Pancreas (tissue), 10 donors: ENCODE measurements at regions not wholly inside any gene's neighbourhood (a gene's known extent, or its start where the extent isn't known, plus 50 kb on each side); places are given as distances from the start of the nearest gene placed in this dataset.

Experiments used
- ATAC-seq, 4 donors: fragments of 200-7000 bp; cut with Tn5 transposase; one replicate each; pipeline versions ENCODE4 v1.8.0 to v1.9.1; 2020; ENCODE audit warnings: mild to moderate bottlenecking in 4 of 4, moderate library complexity in 4 of 4
- DNase-seq, 6 donors: peaks; one replicate each; pipeline ENCODE4 v3.0.0-alpha.2; 2020
- FAIRE-seq: peaks from 2 replicates; lab custom pipeline; 2012; peaks lifted over from hg19 to GRCh38; lab: Jason Lieb, UNC
- H3K27ac ChIP-seq, 4 donors: fragments of 200-600 bp; sonication (generic); 1 replicate in 3 of 4; 2 replicates in 1 of 4; pipeline versions ENCODE4 v1.5.0 to v1.8.0; 2020
- H3K27me3 ChIP-seq, 4 donors: fragments of 200-600 bp; one replicate each; pipeline ENCODE4 v1.8.0; 2021
- H3K36me3 ChIP-seq, 3 donors: fragments of 200-600 bp; sonication (generic) in 1 of 3; one replicate each; pipeline versions ENCODE4 v1.5.0 to v1.8.0; 2020 to 2021
- H3K4me1 ChIP-seq, 3 donors: fragments of 200-600 bp; one replicate each; pipeline ENCODE4 v1.8.0; 2021
- H3K4me3 ChIP-seq, 4 donors: fragments of 200-600 bp; sonication (generic) in 2 of 4; one replicate each; pipeline versions ENCODE4 v1.5.0 to v1.8.0; 2020 to 2021
- H3K9me3 ChIP-seq, 4 donors: fragments of 200-600 bp; one replicate each; pipeline ENCODE4 v1.8.0; 2021
- WGBS, 2 donors: extraction: QIAGEN DNeasy Blood & Tissue Kit; methylation state at CpG; one replicate each; pipeline ENCODE4 v1.1.7; 2013; 5-methylcytosine and 5-hydroxymethylcytosine counted together
- intact Hi-C, 3 donors: fragments of 100-400 bp; cut with DNase I; formaldehyde crosslinking; loops; one replicate each; pipeline versions ENCODE4 v1.11.1 to v1.14.2; 2022
- TF ChIP-seq, protein P1 (sequence below), 4 donors: fragments of 200-600 bp; sonication (generic) in 3 of 4; IDR thresholded peaks; one replicate each; pipeline versions ENCODE4 v1.5.0 to v1.8.0; 2021; ENCODE audit warnings: antibody characterized with exemption in 4 of 4
- donor health status: healthy with polysubstance abuse.
- donor health status: DM: no; HTN: no; CAD: no; lungs with moderate emphysema.
- donor health status: DM: no; HTN: no; CAD: no.
- donor health status: control.
- donor health status: control.
- donor health status: Bipolar disorder and iron deficiency.
- donor health status: DM: yes; HTN: yes; CAD: no.
- donor health status: DM: no; HTN: no; CAD: no.
- donor health status: DM: no; HTN: no; CAD: no.
- donor health status: DM: yes; HTN: yes; CAD: no.

DNA sequence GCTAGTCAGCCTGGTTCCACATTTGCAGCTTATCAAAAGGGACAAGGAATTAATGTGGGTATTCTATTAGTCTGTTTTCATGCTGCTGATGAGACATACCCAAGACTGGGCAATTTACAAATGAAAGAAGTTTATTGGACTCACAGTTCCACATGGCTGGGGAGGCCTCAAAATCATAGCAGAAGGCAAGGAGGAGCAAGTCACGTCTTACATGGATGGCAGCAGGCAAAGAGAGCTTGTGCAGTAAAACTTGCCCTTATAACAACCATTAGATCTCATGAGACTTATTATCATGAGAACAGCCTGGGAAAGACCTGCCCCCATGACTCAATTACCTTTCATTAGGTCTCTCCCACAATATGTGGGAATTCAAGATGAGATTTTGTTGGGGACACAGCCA is 689.1 kb upstream of the MARCKS start:
- WGBS, 2 donors, result 100% methylated on average over 1 of the region's 1 CpG
- H3K4me1 ChIP-seq, result peaks cover 0 to 20% (median 18%) of the 10 kb centered on the region in 3 donors
- FAIRE-seq (no peak), DNase-seq (no peak), ATAC-seq (no peak)
- intact Hi-C loops, result no loop called here
- no peaks in the 10 kb centered on the region for H3K27me3 ChIP-seq
- no peaks in the 10 kb centered on the region for H3K36me3 ChIP-seq
- H3K9me3 ChIP-seq, result no peaks in the 10 kb centered on the region
- H3K4me3 ChIP-seq, result no peak overlapping the region
- no peak overlapping the region for H3K27ac ChIP-seq
- TF ChIP-seq, protein P1, sequence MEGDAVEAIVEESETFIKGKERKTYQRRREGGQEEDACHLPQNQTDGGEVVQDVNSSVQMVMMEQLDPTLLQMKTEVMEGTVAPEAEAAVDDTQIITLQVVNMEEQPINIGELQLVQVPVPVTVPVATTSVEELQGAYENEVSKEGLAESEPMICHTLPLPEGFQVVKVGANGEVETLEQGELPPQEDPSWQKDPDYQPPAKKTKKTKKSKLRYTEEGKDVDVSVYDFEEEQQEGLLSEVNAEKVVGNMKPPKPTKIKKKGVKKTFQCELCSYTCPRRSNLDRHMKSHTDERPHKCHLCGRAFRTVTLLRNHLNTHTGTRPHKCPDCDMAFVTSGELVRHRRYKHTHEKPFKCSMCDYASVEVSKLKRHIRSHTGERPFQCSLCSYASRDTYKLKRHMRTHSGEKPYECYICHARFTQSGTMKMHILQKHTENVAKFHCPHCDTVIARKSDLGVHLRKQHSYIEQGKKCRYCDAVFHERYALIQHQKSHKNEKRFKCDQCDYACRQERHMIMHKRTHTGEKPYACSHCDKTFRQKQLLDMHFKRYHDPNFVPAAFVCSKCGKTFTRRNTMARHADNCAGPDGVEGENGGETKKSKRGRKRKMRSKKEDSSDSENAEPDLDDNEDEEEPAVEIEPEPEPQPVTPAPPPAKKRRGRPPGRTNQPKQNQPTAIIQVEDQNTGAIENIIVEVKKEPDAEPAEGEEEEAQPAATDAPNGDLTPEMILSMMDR (IDR thresholded peaks at IDR 0.05), result no peak

DNA sequence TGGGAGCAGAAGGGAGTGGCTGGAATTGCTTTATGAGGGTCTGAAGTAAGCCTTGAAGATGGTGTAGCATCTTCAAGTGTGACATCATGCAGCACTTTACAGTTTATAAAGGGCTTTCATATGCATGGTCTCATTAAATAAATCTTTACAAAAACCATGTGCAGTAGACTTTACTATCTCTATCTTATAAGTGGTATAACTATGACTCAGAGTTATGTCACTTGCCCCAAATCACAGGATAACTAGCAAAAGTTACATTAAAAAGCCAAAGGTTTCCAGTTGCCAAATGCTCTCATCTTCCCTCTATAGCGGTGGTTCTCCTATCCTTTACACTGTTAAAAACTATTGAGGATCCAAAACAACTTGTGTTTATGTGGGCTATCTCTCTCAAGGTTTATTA is 687.7 kb upstream of the MARCKS start:
- H3K9me3 ChIP-seq, result no peaks in the 10 kb centered on the region
- no peak overlapping the region for H3K4me3 ChIP-seq
- ATAC-seq (no peak), FAIRE-seq (no peak), DNase-seq (no peak)
- 97 to 100% methylated on average over 1 of the region's 1 CpG for WGBS, 2 donors
- H3K36me3 ChIP-seq, result no peaks in the 10 kb centered on the region
- no peak overlapping the region for H3K27ac ChIP-seq
- intact Hi-C loops, result no loop called here
- H3K4me1 ChIP-seq, result peaks cover 0 to 22% (median 19%) of the 10 kb centered on the region in 3 donors
- no peaks in the 10 kb centered on the region for H3K27me3 ChIP-seq
- TF ChIP-seq, protein P1 (IDR thresholded peaks at IDR 0.05), result no peak

DNA sequence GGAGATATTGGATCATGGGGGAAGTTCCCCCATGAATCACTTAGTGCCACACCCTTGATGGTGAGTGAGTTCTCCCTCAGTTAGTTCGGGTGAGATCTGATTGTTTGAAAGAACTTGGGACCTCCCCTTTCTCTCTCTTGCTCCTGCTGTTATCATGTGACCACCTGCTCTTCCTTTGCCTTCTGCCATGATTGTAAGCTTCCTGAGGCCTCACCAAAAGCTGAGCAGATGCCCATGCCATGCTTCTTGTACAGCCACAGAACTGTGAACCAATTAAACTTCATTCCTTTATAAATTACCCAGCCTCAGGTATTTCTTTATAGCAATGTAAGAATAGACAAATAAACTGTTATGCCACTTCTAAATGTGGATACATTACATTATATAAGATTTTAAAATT is 686.7 kb upstream of the MARCKS start:
- 94 to 100% methylated on average over 1 of the region's 1 CpG for WGBS, 2 donors
- TF ChIP-seq, protein P1 (IDR thresholded peaks at IDR 0.05), result no peak
- Histone ChIP-seq H3K36me3 (no peaks in the 10 kb centered on the region), H3K4me3 (no peak overlapping the region), H3K27ac (no peak overlapping the region), H3K4me1 (peaks cover 0 to 22% (median 19%) of the 10 kb centered on the region in 3 donors), H3K9me3 (no peaks in the 10 kb centered on the region), H3K27me3 (no peaks in the 10 kb centered on the region)
- DNase-seq (no peak), ATAC-seq (no peak), FAIRE-seq (no peak)
- intact Hi-C loops, result no loop called here

DNA sequence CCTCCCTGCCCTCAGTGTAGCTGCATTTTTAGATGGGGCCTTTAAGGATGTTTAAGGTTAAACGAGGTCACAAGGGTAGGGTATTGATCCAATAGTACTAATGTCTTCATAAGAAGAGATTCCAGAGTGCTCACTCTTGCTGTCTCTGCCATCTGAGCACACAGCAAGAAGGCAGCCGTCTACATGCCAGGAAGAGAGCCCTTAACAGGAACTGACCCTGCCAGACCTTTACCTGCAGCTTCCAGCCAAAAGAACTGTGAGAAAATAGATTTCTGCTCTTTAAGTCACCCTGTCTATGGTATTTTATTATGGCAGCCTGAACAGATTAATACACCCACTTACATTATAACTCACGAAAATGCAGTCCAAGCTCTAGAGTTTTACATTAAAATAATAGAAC is 685.3 kb upstream of the MARCKS start:
- no peak for DNase-seq
- Histone ChIP-seq H3K36me3 (no peaks in the 10 kb centered on the region), H3K4me1 (peaks cover 0 to 19% (median 19%) of the 10 kb centered on the region in 3 donors), H3K27me3 (no peaks in the 10 kb centered on the region), H3K9me3 (no peaks in the 10 kb centered on the region), H3K4me3 (no peak overlapping the region), H3K27ac (peak overlapping the region in 2 of 4 donors; percentile 2 to 6)
- intact Hi-C loops, result no loop called here
- peak in 3 of 4 donors; percentile 37 to 53 (median 48) for ATAC-seq
- WGBS, 2 donors, result 23 to 26% methylated on average over 3 of the region's 3 CpGs
- no peak for FAIRE-seq
- TF ChIP-seq, protein P1 (IDR thresholded peaks at IDR 0.05), result no peak

DNA sequence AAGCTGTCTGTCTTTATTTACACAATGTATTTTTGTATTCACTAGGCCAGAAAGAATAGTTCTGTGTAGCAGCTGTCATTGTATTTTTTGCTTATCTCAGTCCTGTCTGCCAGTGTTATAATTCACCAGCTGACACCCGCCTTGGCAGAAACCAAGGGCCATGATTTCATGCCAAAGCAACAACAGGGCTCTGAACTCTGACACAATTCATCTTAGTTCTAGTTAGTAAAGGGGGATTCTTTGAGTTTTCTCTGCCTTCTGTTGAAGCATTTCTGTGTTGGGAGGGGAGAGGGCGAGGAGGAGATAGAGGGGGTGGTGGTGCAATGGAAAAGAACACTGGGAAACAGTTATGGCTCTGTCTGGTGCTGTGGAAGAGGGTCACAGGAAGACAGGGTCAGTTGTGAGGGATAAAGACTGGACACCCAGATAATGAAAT is 684.6 kb upstream of the MARCKS start:
- DNase-seq, result peak in 5 of 6 donors; percentile 35 to 70 (median 65)
- Histone ChIP-seq H3K4me3 (no peak overlapping the region), H3K4me1 (peaks cover 0 to 19% (median 19%) of the 10 kb centered on the region in 3 donors), H3K36me3 (no peaks in the 10 kb centered on the region), H3K27ac (peak overlapping the region in 2 of 4 donors; percentile 19), H3K9me3 (no peaks in the 10 kb centered on the region), H3K27me3 (no peaks in the 10 kb centered on the region)
- FAIRE-seq, result no peak
- intact Hi-C loops, result no loop called here
- ATAC-seq, result peak; percentile 88 to 99 (median 98)
- TF ChIP-seq, protein P1 (IDR thresholded peaks at IDR 0.05), result no peak
- 4 to 14% methylated on average over 2 of the region's 2 CpGs for whole genome bisulfite sequencing, 2 donors
